GM23338 (cell line): ENCODE measurements at regions not wholly inside any gene's neighbourhood (a gene's known extent, or its start where the extent isn't known, plus 50 kb on each side); places are given as distances from the start of the nearest gene placed in this dataset.

Experiments used
- CREB1 ChIP-seq: fragments of 250-450 bp; sonication (Bioruptor Pico); IDR thresholded peaks from 2 replicates; pipeline ENCODE4 v1.5.0; 2020; ENCODE audit warnings: low read depth, mild to moderate bottlenecking, moderate library complexity
- CTCF ChIP-seq, 2 experiments: fragments of 200-600 bp in 1 of 2; sonication (generic) in 1 of 2; conservative IDR thresholded peaks; 2 replicates each; pipeline versions ENCODE4 v1.5.1 to v1.6.1; 2016 to 2017; ENCODE audit warnings: antibody characterized with exemption in 2 of 2, low read depth in 2 of 2, mild to moderate bottlenecking in 2 of 2, moderate library complexity in 1 of 2
- EZH2 ChIP-seq: fragments of 200-600 bp; sonication (generic); IDR thresholded peaks from one replicate; pipeline ENCODE4 v1.8.0; 2017; ENCODE audit warnings: antibody characterized with exemption, mild to moderate bottlenecking, low read depth; ENCODE audit not compliant: unreplicated experiment
- EZH2phosphoT487 ChIP-seq: fragments of 200-600 bp; sonication (generic); IDR thresholded peaks from one replicate; pipeline ENCODE4 v1.8.1; 2018; ENCODE audit warnings: antibody characterized with exemption; ENCODE audit not compliant: unreplicated experiment
- JUNB ChIP-seq: IDR thresholded peaks from one replicate; pipeline ENCODE4 v1.6.1; 2016; ENCODE audit warnings: antibody characterized with exemption; ENCODE audit not compliant: unreplicated experiment
- POLR2AphosphoS5 ChIP-seq: IDR thresholded peaks from 2 replicates; pipeline ENCODE4 v1.6.1; 2016; ENCODE audit warnings: antibody characterized with exemption, low read depth
- STAT1 ChIP-seq: IDR thresholded peaks from one replicate; pipeline ENCODE4 v1.6.1; 2016; ENCODE audit warnings: antibody characterized with exemption; ENCODE audit not compliant: unreplicated experiment
- ZNF331 ChIP-seq: fragments of 250-450 bp; sonication (Bioruptor Pico); IDR thresholded peaks from 2 replicates; pipeline ENCODE4 v1.5.0; 2020; ENCODE audit warnings: low read depth, mild to moderate bottlenecking, moderate library complexity
- TF ChIP-seq, protein P1 (sequence below): IDR thresholded peaks from one replicate; pipeline ENCODE4 v1.6.1; 2018; ENCODE audit warnings: antibody characterized with exemption; ENCODE audit not compliant: unreplicated experiment
- TF ChIP-seq, protein P2 (sequence below): IDR thresholded peaks from 2 replicates; pipeline ENCODE4 v1.6.1; 2016; ENCODE audit warnings: antibody characterized with exemption

DNA sequence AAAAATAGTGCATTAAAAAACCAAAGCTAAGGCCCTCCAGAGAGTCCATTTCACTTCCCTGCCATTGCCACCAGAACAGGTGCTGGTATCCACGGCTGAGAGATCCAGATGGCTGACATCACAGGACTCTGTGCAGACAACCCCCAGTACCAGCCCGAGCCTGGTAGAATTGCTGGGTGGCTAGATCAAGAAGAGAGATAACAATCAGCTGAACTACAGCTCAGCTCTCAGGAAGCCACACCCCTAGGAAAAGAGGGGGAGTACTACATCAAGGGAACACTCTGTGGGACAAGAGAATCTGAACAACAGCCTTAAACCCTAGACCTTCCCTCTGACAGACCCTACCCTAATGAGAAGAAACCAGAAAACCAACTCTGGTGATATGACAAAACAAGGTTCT, 73.8 kb upstream of the SLIT3 start:
- TF ChIP-seq CTCF (conservative IDR thresholded peaks at IDR 0.05; ENCODE audit: low read depth in 2 of 2) (no peak), POLR2AphosphoS5 (no peak), EZH2 (no peak), CREB1 (CRISPR knock-in tag) (no peak), JUNB (no peak), STAT1 (no peak), ZNF331 (no peak), EZH2phosphoT487 (no peak)
- TF ChIP-seq, protein P1, sequence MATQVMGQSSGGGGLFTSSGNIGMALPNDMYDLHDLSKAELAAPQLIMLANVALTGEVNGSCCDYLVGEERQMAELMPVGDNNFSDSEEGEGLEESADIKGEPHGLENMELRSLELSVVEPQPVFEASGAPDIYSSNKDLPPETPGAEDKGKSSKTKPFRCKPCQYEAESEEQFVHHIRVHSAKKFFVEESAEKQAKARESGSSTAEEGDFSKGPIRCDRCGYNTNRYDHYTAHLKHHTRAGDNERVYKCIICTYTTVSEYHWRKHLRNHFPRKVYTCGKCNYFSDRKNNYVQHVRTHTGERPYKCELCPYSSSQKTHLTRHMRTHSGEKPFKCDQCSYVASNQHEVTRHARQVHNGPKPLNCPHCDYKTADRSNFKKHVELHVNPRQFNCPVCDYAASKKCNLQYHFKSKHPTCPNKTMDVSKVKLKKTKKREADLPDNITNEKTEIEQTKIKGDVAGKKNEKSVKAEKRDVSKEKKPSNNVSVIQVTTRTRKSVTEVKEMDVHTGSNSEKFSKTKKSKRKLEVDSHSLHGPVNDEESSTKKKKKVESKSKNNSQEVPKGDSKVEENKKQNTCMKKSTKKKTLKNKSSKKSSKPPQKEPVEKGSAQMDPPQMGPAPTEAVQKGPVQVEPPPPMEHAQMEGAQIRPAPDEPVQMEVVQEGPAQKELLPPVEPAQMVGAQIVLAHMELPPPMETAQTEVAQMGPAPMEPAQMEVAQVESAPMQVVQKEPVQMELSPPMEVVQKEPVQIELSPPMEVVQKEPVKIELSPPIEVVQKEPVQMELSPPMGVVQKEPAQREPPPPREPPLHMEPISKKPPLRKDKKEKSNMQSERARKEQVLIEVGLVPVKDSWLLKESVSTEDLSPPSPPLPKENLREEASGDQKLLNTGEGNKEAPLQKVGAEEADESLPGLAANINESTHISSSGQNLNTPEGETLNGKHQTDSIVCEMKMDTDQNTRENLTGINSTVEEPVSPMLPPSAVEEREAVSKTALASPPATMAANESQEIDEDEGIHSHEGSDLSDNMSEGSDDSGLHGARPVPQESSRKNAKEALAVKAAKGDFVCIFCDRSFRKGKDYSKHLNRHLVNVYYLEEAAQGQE: no peak
- TF ChIP-seq, protein P2, sequence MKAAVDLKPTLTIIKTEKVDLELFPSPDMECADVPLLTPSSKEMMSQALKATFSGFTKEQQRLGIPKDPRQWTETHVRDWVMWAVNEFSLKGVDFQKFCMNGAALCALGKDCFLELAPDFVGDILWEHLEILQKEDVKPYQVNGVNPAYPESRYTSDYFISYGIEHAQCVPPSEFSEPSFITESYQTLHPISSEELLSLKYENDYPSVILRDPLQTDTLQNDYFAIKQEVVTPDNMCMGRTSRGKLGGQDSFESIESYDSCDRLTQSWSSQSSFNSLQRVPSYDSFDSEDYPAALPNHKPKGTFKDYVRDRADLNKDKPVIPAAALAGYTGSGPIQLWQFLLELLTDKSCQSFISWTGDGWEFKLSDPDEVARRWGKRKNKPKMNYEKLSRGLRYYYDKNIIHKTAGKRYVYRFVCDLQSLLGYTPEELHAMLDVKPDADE: no peak
